Smooth muscle cell (in vitro differentiated cells): ENCODE measurements at regions not wholly inside any gene's neighbourhood (a gene's known extent, or its start where the extent isn't known, plus 50 kb on each side); places are given as distances from the start of the nearest gene placed in this dataset.

Source experiments
- DNase-seq: peaks from one replicate; lab custom pipeline; 2025; ENCODE audit not compliant: unreplicated experiment; lab: John Stamatoyannopoulos, UW
- H2AFZ ChIP-seq: fragments of 200-600 bp; sonication (generic); 2 replicates; pipeline ENCODE4 v1.6.0; 2016; ENCODE audit warnings: antibody characterized with exemption, low read depth, mild to moderate bottlenecking
- H3F3A ChIP-seq: fragments of 200-600 bp; sonication (generic); 2 replicates; pipeline ENCODE4 v1.6.0; 2017; ENCODE audit warnings: antibody characterized with exemption, low read depth
- H3K27ac ChIP-seq: fragments of 200-600 bp; sonication (generic); 2 replicates; pipeline ENCODE4 v1.5.1; 2016; ENCODE audit warnings: low read depth, mild to moderate bottlenecking
- H3K27me3 ChIP-seq: fragments of 200-600 bp; sonication (generic); 2 replicates; pipeline ENCODE4 v1.6.1; 2016; ENCODE audit warnings: low read depth, mild to moderate bottlenecking
- H3K36me3 ChIP-seq: fragments of 200-600 bp; sonication (generic); 2 replicates; pipeline ENCODE4 v1.5.1; 2016; ENCODE audit warnings: low read depth
- H3K4me1 ChIP-seq: fragments of 200-600 bp; sonication (generic); 2 replicates; pipeline ENCODE4 v1.5.1; 2016; ENCODE audit warnings: low read depth
- H3K4me2 ChIP-seq: fragments of 200-600 bp; sonication (generic); 2 replicates; pipeline ENCODE4 v1.6.0; 2016; ENCODE audit warnings: mild to moderate bottlenecking
- H3K4me3 ChIP-seq: fragments of 200-600 bp; sonication (generic); 2 replicates; pipeline ENCODE4 v1.5.1; 2016; ENCODE audit warnings: mild to moderate bottlenecking
- H3K79me2 ChIP-seq: fragments of 200-600 bp; sonication (generic); 2 replicates; pipeline ENCODE4 v1.6.0; 2016; ENCODE audit warnings: low read depth, mild to moderate bottlenecking
- H3K9ac ChIP-seq: fragments of 200-600 bp; sonication (generic); 2 replicates; pipeline ENCODE4 v1.6.0; 2016; ENCODE audit warnings: low read depth
- H3K9me3 ChIP-seq: fragments of 200-600 bp; sonication (generic); replicated peaks from 2 replicates; pipeline ENCODE4 v1.5.1; 2016; ENCODE audit warnings: low read depth
- H4K20me1 ChIP-seq: fragments of 200-600 bp; sonication (generic); 2 replicates; pipeline ENCODE4 v1.6.0; 2016; ENCODE audit warnings: low read depth
- CTCF ChIP-seq: fragments of 200-600 bp; sonication (generic); IDR thresholded peaks from 2 replicates; pipeline ENCODE4 v1.5.1; 2017; ENCODE audit warnings: borderline replicate concordance, mild to moderate bottlenecking, antibody characterized with exemption; ENCODE audit not compliant: insufficient read depth, poor library complexity, severe bottlenecking
- WGBS: methylation state at CpG from one replicate; pipeline ENCODE4 v1.1.7; 2016; ENCODE audit warnings: low lambda C conversion rate; 5-methylcytosine and 5-hydroxymethylcytosine counted together

- Histone ChIP-seq H3K4me2 (peak overlapping the region; percentile 84), H3K36me3 (no peaks in the 10 kb centered on the region), H3K9ac (peak overlapping the region; percentile 56), H3K79me2 (no peaks in the 10 kb centered on the region), H3K9me3 (no peaks in the 10 kb centered on the region), H3K27ac (peak overlapping the region; percentile 41), H2AFZ (peak overlapping the region; percentile 68), H3K4me3 (peak overlapping the region; percentile 54), H3K27me3 (peaks cover 17% of the 10 kb centered on the region), H3K4me1 (peaks cover 17% of the 10 kb centered on the region), H4K20me1 (no peaks in the 10 kb centered on the region), H3F3A (peaks cover 5% of the 10 kb centered on the region)
- DNase-seq = no peak
- no peak for TF ChIP-seq CTCF
- WGBS = 5% methylated on average over 64 of the region's 68 CpGs
Observed at GRCh38 chr6:166008441-166009369, 158.9 kb downstream of the TBXT start.

- Histone ChIP-seq H4K20me1 (no peaks in the 10 kb centered on the region), H2AFZ (no peak overlapping the region), H3K27me3 (peaks cover 7% of the 10 kb centered on the region), H3K27ac (peak overlapping the region; percentile 96), H3K4me2 (peak overlapping the region; percentile 84), H3K4me3 (peak overlapping the region; percentile 54), H3K36me3 (no peaks in the 10 kb centered on the region), H3K79me2 (no peaks in the 10 kb centered on the region), H3F3A (peaks cover 5% of the 10 kb centered on the region), H3K9ac (peak overlapping the region; percentile 56), H3K9me3 (no peaks in the 10 kb centered on the region), H3K4me1 (peaks cover 17% of the 10 kb centered on the region)
- WGBS = 18% methylated on average over 16 of the region's 18 CpGs
- TF ChIP-seq CTCF = no peak
- DNase-seq = no peak
Observed at GRCh38 chr6:166007349-166008263, 160.0 kb downstream of the TBXT start.

GRCh38 chr6:166006900-166007301 lies 160.8 kb downstream of the TBXT start:
- Histone ChIP-seq H2AFZ (no peak overlapping the region), H3K4me2 (peak overlapping the region; percentile 84), H3K4me1 (peaks cover 17% of the 10 kb centered on the region), H3K79me2 (no peaks in the 10 kb centered on the region), H3K4me3 (peak overlapping the region; percentile 47), H3K36me3 (no peaks in the 10 kb centered on the region), H3K9me3 (no peaks in the 10 kb centered on the region), H3F3A (peaks cover 5% of the 10 kb centered on the region), H3K27me3 (peaks cover 6% of the 10 kb centered on the region), H3K9ac (peak overlapping the region; percentile 2), H4K20me1 (no peaks in the 10 kb centered on the region), H3K27ac (peak overlapping the region; percentile 96)
- 47% methylated on average over 6 of the region's 6 CpGs for whole genome bisulfite sequencing
- no peak for DNase-seq
- TF ChIP-seq CTCF = no peak
